Thoracic aorta (tissue), 2 donors: ENCODE measurements at regions not wholly inside any gene's neighbourhood (a gene's known extent, or its start where the extent isn't known, plus 50 kb on each side); places are given as distances from the start of the nearest gene placed in this dataset.

Experiments used
- ATAC-seq: fragments of 150-250 bp; one replicate; pipeline ENCODE4 v1.8.0; 2017; ENCODE audit warnings: low read depth; ENCODE audit not compliant: insufficient number of reproducible peaks, low FRiP score
- DNase-seq: peaks from one replicate; pipeline ENCODE4 v3.0.0-alpha.2; 2020; ENCODE audit warnings: low spot score
- H3K27ac ChIP-seq, 2 donors: fragments of 200-600 bp; sonication (generic); 1 replicate in 1 of 2; 2 replicates in 1 of 2; pipeline ENCODE4 v1.5.1; 2016; ENCODE audit warnings: mild to moderate bottlenecking in 2 of 2, moderate library complexity in 2 of 2
- H3K27me3 ChIP-seq: fragments of 200-600 bp; sonication (generic); replicated peaks from 2 replicates; pipeline ENCODE4 v1.6.0; 2016; ENCODE audit warnings: mild to moderate bottlenecking; ENCODE audit not compliant: insufficient read depth
- H3K36me3 ChIP-seq: fragments of 200-600 bp; sonication (generic); one replicate; pipeline ENCODE4 v1.5.1; 2016
- H3K4me1 ChIP-seq, 2 donors: fragments of 200-600 bp; sonication (generic); 1 replicate in 1 of 2; 2 replicates in 1 of 2; pipeline versions ENCODE4 v1.5.1 to v1.6.0; 2016; ENCODE audit warnings: low read depth in 2 of 2, mild to moderate bottlenecking in 1 of 2; ENCODE audit not compliant: control insufficient read depth in 1 of 2
- H3K4me3 ChIP-seq: fragments of 200-600 bp; sonication (generic); 2 replicates; pipeline ENCODE4 v1.5.1; 2016; ENCODE audit warnings: mild to moderate bottlenecking
- H3K9me3 ChIP-seq: fragments of 200-600 bp; sonication (generic); 2 replicates; pipeline ENCODE4 v1.5.1; 2016
- CTCF ChIP-seq: fragments of 200-600 bp; sonication (generic); IDR thresholded peaks from one replicate; pipeline ENCODE4 v1.5.1; 2019; ENCODE audit warnings: antibody characterized with exemption

- H3K4me1 ChIP-seq, result peaks cover 0 to 4% of the 10 kb centered on the region in 2 donors
- no peak overlapping the region for H3K27ac ChIP-seq
- no peaks in the 10 kb centered on the region for H3K36me3 ChIP-seq
- H3K4me3 ChIP-seq, result no peak overlapping the region
- TF ChIP-seq CTCF, result no peak
- no peaks in the 10 kb centered on the region for H3K27me3 ChIP-seq
- ATAC-seq (no peak), DNase-seq (no peak)
- H3K9me3 ChIP-seq, result no peaks in the 10 kb centered on the region
These were observed 310.6 kb downstream of the C1D start for GRCh38 chr2:67752199-67752598.

GRCh38 chr2:67752969-67753368 lies 309.8 kb downstream of the C1D start:
- no peak overlapping the region for H3K27ac ChIP-seq
- no peak for ATAC-seq
- H3K9me3 ChIP-seq, result no peaks in the 10 kb centered on the region
- H3K4me1 ChIP-seq, result peaks cover 0 to 4% of the 10 kb centered on the region in 2 donors
- H3K36me3 ChIP-seq, result no peaks in the 10 kb centered on the region
- no peaks in the 10 kb centered on the region for H3K27me3 ChIP-seq
- TF ChIP-seq CTCF, result no peak
- DNase-seq, result no peak
- H3K4me3 ChIP-seq, result no peak overlapping the region

GRCh38 chr2:67755156-67755882 lies 307.5 kb downstream of the C1D start:
- H3K4me3 ChIP-seq, result no peak overlapping the region
- peaks cover 0 to 4% of the 10 kb centered on the region in 2 donors for H3K4me1 ChIP-seq
- no peaks in the 10 kb centered on the region for H3K27me3 ChIP-seq
- H3K9me3 ChIP-seq, result no peaks in the 10 kb centered on the region
- no peak for TF ChIP-seq CTCF
- no peak for ATAC-seq
- H3K36me3 ChIP-seq, result no peaks in the 10 kb centered on the region
- H3K27ac ChIP-seq, result no peak overlapping the region
- no peak for DNase-seq

GRCh38 chr2:67760995-67761394 lies 301.8 kb downstream of the C1D start:
- DNase-seq, result no peak
- H3K9me3 ChIP-seq, result peaks cover 3% of the 10 kb centered on the region
- H3K4me1 ChIP-seq, result no peaks in the 10 kb centered on the region
- H3K27me3 ChIP-seq, result no peaks in the 10 kb centered on the region
- TF ChIP-seq CTCF, result no peak
- no peaks in the 10 kb centered on the region for H3K36me3 ChIP-seq
- H3K4me3 ChIP-seq, result no peak overlapping the region
- no peak overlapping the region for H3K27ac ChIP-seq
- ATAC-seq, result no peak

GRCh38 chr2:67771380-67771779 lies 291.4 kb downstream of the C1D start:
- Histone ChIP-seq H3K4me1 (no peaks in the 10 kb centered on the region), H3K27me3 (no peaks in the 10 kb centered on the region), H3K9me3 (no peaks in the 10 kb centered on the region), H3K36me3 (no peaks in the 10 kb centered on the region), H3K27ac (no peak overlapping the region), H3K4me3 (no peak overlapping the region)
- no peak for DNase-seq
- no peak for TF ChIP-seq CTCF
- no peak for ATAC-seq
